ENCODE measurements at regions not wholly inside any gene's neighbourhood (a gene's known extent, or its start where the extent isn't known, plus 50 kb on each side); places are given as distances from the start of the nearest gene placed in this dataset.
"Not testable (repeated sequence)": the region's sequence is repeated elsewhere in the genome, so short reads cannot be mapped to it uniquely, and the experiment has no call there.

DNA sequence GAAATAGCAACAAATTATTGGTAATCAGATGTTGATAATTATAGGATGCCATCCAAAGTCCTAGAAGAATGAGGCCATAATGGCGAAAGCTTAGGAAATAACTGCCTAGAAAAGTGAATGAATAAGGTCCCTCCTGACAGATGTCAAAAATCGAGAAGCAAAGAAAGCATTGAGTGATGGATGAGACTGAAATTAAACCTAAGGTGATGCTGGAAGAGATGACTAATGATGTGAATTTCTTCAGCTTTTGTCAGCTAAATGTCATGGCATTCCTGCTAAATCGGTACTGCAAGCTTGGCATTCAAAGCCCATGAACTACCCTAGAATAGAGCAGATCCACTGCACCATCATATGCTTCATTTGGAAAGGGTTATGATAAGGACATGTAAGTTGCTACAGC lies 74.8 kb upstream of the RGPD4 start:
- H3K4me3 Mint-ChIP-seq, result no peak overlapping the region
- no peaks in the 10 kb centered on the region for H3K4me1 Mint-ChIP-seq
- ChIA-PET CTCF (no interaction called here), POLR2A (no interaction called here)
- no peaks in the 10 kb centered on the region for H3K27me3 Mint-ChIP-seq
- intact Hi-C loops (cut with DNase I, micrococcal nuclease), result no loop called here
- ATAC-seq (no peak), DNase-seq (no peak)
- no peaks in the 10 kb centered on the region for H3K9me3 Mint-ChIP-seq (ENCODE audit: low read depth)
- H3K27ac Mint-ChIP-seq, result no peak overlapping the region
- H3K36me3 Mint-ChIP-seq (ENCODE audit: low read depth), result no peaks in the 10 kb centered on the region

DNA sequence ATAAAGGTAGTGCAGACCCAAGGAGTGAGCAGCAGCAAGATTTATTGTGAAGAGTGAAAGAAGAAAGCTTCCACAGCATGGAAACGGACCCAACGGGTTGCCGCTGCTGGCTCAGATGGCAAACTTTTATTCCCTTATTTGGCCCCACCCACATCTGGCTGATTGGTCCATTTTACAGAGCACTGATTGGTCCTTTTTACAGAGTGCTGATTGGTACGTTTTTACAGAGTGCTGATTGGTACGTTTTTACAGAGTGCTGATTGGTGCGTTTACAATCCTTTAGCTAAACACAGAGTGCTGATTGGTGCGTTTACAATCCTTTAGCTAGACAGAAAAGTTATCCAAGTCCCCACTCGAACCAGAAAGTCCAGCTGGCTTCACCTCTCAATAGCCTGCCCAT lies 72.9 kb upstream of the RGPD4 start:
- H3K4me3 Mint-ChIP-seq; POLR2A ChIA-PET; H3K4me1 Mint-ChIP-seq; H3K9me3 Mint-ChIP-seq (ENCODE audit: low read depth); H3K27me3 Mint-ChIP-seq; intact Hi-C loops (cut with DNase I, micrococcal nuclease); H3K36me3 Mint-ChIP-seq (ENCODE audit: low read depth); ATAC-seq; H3K27ac Mint-ChIP-seq; DNase-seq: not testable (repeated sequence)
- CTCF ChIA-PET, result interaction anchor here (1.6 kb wide), 1 partner anchor 10 kb away, joined by 3 read pairs; no protein-coding TSS in a partner anchor

DNA sequence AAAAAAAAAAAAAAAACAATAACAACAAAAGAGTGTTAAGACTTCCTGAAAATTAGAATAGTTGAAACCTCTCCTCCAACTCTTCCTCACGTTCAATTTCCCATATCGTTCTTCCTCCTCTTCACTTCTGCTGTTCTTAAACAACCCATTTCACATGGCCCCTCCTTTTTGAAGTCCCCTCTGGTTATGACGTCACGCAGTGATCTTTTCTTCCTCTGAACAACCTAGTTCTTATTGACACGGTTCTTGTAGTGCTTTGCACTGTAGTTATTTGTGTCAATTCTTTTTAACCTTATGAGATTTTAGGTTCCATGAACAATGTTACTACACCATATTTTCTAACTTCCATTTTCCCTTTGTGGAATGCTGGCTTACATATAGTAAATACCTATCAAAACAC lies 69.5 kb upstream of the RGPD4 start:
- H3K4me3 Mint-ChIP-seq, result no peak overlapping the region
- no peak overlapping the region for H3K27ac Mint-ChIP-seq
- intact Hi-C loops (cut with DNase I, micrococcal nuclease), result no loop called here
- POLR2A ChIA-PET, result no interaction called here
- CTCF ChIA-PET, result no interaction called here
- no peaks in the 10 kb centered on the region for H3K36me3 Mint-ChIP-seq (ENCODE audit: low read depth)
- peaks cover 2% of the 10 kb centered on the region for H3K27me3 Mint-ChIP-seq
- ATAC-seq (no peak), DNase-seq (no peak)
- H3K9me3 Mint-ChIP-seq (ENCODE audit: low read depth), result no peaks in the 10 kb centered on the region
- no peaks in the 10 kb centered on the region for H3K4me1 Mint-ChIP-seq

DNA sequence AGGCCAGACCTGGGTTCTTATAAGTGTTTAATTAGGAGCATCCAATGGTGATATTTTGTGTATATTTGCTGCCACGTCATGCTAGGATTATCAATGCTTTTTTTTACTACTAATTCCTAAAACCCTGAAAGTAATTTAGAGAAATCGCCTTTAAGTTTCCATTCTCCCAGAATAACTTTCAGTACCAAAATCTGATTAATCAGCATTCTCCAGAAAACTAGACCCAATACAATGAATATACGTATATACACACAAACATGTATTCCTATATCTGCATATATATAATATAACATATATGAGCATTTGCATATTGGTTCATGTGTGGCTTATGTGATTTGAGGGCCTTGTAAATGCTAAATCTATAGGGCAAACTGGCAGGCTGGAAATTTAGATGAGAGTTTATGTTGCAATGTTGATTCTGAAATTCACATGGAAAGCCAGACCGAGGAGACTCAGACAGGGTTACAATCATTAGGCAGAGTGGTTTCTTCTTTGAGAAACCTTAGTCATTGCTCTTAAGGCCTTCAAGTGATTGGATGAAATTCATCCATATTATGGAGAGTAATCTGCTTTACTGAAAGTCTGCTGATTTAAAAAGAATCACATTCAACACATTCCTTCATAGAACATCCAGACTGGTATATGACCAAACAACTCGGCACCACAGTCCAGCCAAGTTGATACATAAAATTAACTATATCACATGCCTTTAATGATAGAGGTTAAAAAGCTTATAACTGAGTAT lies 65.9 kb upstream of the RGPD4 start:
- CTCF ChIA-PET, result no interaction called here
- Mint-ChIP-seq H3K27ac (no peak overlapping the region), H3K4me3 (no peak overlapping the region), H3K9me3 (ENCODE audit: low read depth) (no peaks in the 10 kb centered on the region), H3K4me1 (no peaks in the 10 kb centered on the region), H3K36me3 (ENCODE audit: low read depth) (no peaks in the 10 kb centered on the region), H3K27me3 (peaks cover 2% of the 10 kb centered on the region)
- no peak for ATAC-seq
- POLR2A ChIA-PET, result no interaction called here
- DNase-seq, result no peak
- intact Hi-C loops (cut with DNase I, micrococcal nuclease), result no loop called here

DNA sequence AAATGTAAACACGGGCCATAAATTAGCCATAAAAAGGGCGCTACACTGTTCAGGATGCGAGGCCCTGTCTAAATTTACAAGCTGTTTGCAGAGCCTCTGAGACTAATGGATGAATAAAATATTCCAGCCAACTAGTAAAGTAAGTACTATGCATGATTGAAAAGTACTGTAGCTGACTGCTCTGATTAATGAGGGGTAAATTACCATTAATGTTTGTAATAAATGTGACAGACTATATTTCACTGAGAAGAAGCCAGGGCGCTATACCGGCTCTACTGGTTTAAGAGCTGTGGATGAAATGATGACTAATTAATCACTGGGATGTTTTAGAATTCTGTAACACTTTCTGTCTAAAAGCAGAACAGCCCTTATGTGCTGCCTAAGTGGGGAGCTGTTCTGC lies 54.3 kb upstream of the RGPD4 start:
- H3K36me3 Mint-ChIP-seq (ENCODE audit: low read depth), result no peaks in the 10 kb centered on the region
- ChIA-PET CTCF (no interaction called here), POLR2A (no interaction called here)
- ATAC-seq (no peak), DNase-seq (no peak)
- intact Hi-C loops (cut with DNase I, micrococcal nuclease), result no loop called here
- no peaks in the 10 kb centered on the region for H3K9me3 Mint-ChIP-seq (ENCODE audit: low read depth)
- no peak overlapping the region for H3K4me3 Mint-ChIP-seq
- peaks cover 5% of the 10 kb centered on the region for H3K27me3 Mint-ChIP-seq
- no peaks in the 10 kb centered on the region for H3K4me1 Mint-ChIP-seq
- no peak overlapping the region for H3K27ac Mint-ChIP-seq

DNA sequence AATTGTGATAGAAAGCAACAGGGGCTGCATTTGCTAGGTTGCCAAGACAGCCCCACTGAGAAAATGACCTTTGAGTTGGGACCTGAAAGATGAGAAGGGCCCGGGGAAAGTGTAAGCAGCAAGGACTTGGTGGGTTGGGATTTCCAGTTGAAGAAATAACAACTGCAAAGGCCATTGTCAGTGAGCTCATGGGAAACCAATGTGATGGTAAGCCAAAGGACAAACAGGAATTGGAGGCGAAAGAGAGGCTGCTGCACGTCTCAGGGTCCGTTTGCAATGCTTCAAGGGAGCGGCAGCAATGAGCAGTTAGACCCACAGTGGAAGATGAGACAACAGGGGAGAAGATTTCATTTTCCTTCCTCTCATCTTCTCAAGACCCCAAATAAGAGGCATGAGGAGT lies 51.5 kb upstream of the RGPD4 start:
- peaks cover 5% of the 10 kb centered on the region for H3K27me3 Mint-ChIP-seq
- H3K4me3 Mint-ChIP-seq, result no peak overlapping the region
- DNase-seq (no peak), ATAC-seq (no peak)
- H3K4me1 Mint-ChIP-seq, result no peaks in the 10 kb centered on the region
- H3K36me3 Mint-ChIP-seq (ENCODE audit: low read depth), result no peaks in the 10 kb centered on the region
- H3K9me3 Mint-ChIP-seq (ENCODE audit: low read depth), result no peaks in the 10 kb centered on the region
- ChIA-PET CTCF (no interaction called here), POLR2A (no interaction called here)
- no peak overlapping the region for H3K27ac Mint-ChIP-seq
- intact Hi-C loops (cut with DNase I, micrococcal nuclease), result no loop called here

DNA sequence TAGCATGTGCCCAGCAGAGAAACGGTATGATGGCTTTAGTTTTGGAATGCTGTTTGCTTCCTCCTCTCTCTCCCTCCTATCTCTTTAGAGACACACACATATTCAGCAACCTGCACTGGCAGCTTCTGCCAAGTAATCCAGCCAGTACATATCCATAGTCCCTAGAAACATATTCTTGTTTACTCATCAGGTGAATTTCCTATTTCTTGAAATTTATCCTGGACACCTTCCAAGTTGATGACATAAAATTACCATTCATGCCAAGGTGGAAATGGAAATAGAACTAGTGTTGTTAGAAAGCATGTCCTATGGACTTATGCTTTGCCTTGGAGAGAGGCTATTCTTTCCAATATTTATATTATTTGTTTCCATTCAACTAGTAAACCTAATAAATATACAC lies 50.9 kb upstream of the RGPD4 start:
- POLR2A ChIA-PET, result no interaction called here
- Mint-ChIP-seq H3K4me3 (no peak overlapping the region), H3K27ac (no peak overlapping the region), H3K9me3 (ENCODE audit: low read depth) (no peaks in the 10 kb centered on the region), H3K4me1 (no peaks in the 10 kb centered on the region), H3K36me3 (ENCODE audit: low read depth) (no peaks in the 10 kb centered on the region), H3K27me3 (peaks cover 5% of the 10 kb centered on the region)
- CTCF ChIA-PET, result no interaction called here
- no peak for ATAC-seq
- intact Hi-C loops (cut with DNase I, micrococcal nuclease), result no loop called here
- DNase-seq, result no peak

DNA sequence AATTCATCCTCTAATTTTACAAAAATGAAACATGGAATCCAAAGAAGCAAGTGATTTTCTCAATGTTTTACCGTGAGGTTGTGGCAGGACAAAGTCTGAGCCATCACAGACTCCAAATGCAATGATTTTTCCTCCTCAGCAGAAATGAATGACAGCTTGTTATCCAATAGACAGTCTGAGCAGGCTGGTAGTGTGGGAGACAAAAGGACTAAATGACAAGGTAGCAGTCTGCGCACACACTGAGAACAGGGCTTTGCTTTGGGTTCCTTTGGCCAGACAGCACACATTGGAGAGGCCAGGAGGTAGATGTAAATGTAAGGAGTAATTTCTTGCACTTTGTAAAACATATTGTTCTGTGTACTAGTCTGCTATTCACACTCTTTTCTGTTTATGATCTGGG lies 50.3 kb upstream of the RGPD4 start:
- no peaks in the 10 kb centered on the region for H3K36me3 Mint-ChIP-seq (ENCODE audit: low read depth)
- no peak overlapping the region for H3K4me3 Mint-ChIP-seq
- H3K9me3 Mint-ChIP-seq (ENCODE audit: low read depth), result no peaks in the 10 kb centered on the region
- H3K4me1 Mint-ChIP-seq, result no peaks in the 10 kb centered on the region
- CTCF ChIA-PET, result interaction anchor here (0.6 kb wide), 1 partner anchor 38 kb away, joined by 4 read pairs; no protein-coding TSS in a partner anchor
- H3K27me3 Mint-ChIP-seq, result peaks cover 5% of the 10 kb centered on the region
- intact Hi-C loops (cut with DNase I, micrococcal nuclease), result no loop called here
- no peak overlapping the region for H3K27ac Mint-ChIP-seq
- no peak for ATAC-seq
- no peak for DNase-seq
- POLR2A ChIA-PET, result no interaction called here
